ENCODE measurements at regions not wholly inside any gene's neighbourhood (a gene's known extent, or its start where the extent isn't known, plus 50 kb on each side); places are given as distances from the start of the nearest gene placed in this dataset.

GRCh38 chr6:47163536-47163935 lies 121.4 kb upstream of the ADGRF1 start:
- Mint-ChIP-seq H3K9me3 (ENCODE audit: unreplicated experiment) (no peaks in the 10 kb centered on the region), H3K4me1 (ENCODE audit: unreplicated experiment) (no peaks in the 10 kb centered on the region), H3K4me3 (ENCODE audit: unreplicated experiment) (no peak overlapping the region), H3K27me3 (ENCODE audit: unreplicated experiment) (no peaks in the 10 kb centered on the region), H3K27ac (ENCODE audit: unreplicated experiment) (no peak overlapping the region), H3K36me3 (ENCODE audit: low read depth, unreplicated experiment) (no peaks in the 10 kb centered on the region)
- DNase-seq (ENCODE audit: low spot score): no peak
- TF ChIP-seq CTCF (IDR thresholded peaks at IDR 0.05; ENCODE audit: unreplicated experiment): no peak

- no peak for TF ChIP-seq CTCF (IDR thresholded peaks at IDR 0.05; ENCODE audit: unreplicated experiment)
- Mint-ChIP-seq H3K4me1 (ENCODE audit: unreplicated experiment) (no peaks in the 10 kb centered on the region), H3K9me3 (ENCODE audit: unreplicated experiment) (no peaks in the 10 kb centered on the region), H3K36me3 (ENCODE audit: low read depth, unreplicated experiment) (no peaks in the 10 kb centered on the region), H3K27me3 (ENCODE audit: unreplicated experiment) (no peaks in the 10 kb centered on the region), H3K27ac (ENCODE audit: unreplicated experiment) (no peak overlapping the region), H3K4me3 (ENCODE audit: unreplicated experiment) (no peak overlapping the region)
- DNase-seq (ENCODE audit: low spot score): no peak
Observed at GRCh38 chr6:47162793-47163192, 120.7 kb upstream of the ADGRF1 start.

- H3K27ac Mint-ChIP-seq (ENCODE audit: unreplicated experiment): no peak overlapping the region
- no peak overlapping the region for H3K4me3 Mint-ChIP-seq (ENCODE audit: unreplicated experiment)
- DNase-seq (ENCODE audit: low spot score): no peak
- H3K4me1 Mint-ChIP-seq (ENCODE audit: unreplicated experiment): no peaks in the 10 kb centered on the region
- no peak for TF ChIP-seq CTCF (IDR thresholded peaks at IDR 0.05; ENCODE audit: unreplicated experiment)
- H3K9me3 Mint-ChIP-seq (ENCODE audit: unreplicated experiment): no peaks in the 10 kb centered on the region
- H3K36me3 Mint-ChIP-seq (ENCODE audit: low read depth, unreplicated experiment): no peaks in the 10 kb centered on the region
- H3K27me3 Mint-ChIP-seq (ENCODE audit: unreplicated experiment): no peaks in the 10 kb centered on the region
Observed at GRCh38 chr6:47162231-47162630, 120.1 kb upstream of the ADGRF1 start.

- Mint-ChIP-seq H3K4me1 (ENCODE audit: unreplicated experiment) (no peaks in the 10 kb centered on the region), H3K27ac (ENCODE audit: unreplicated experiment) (no peak overlapping the region), H3K4me3 (ENCODE audit: unreplicated experiment) (no peak overlapping the region), H3K27me3 (ENCODE audit: unreplicated experiment) (no peaks in the 10 kb centered on the region), H3K9me3 (ENCODE audit: unreplicated experiment) (no peaks in the 10 kb centered on the region), H3K36me3 (ENCODE audit: low read depth, unreplicated experiment) (no peaks in the 10 kb centered on the region)
- no peak for DNase-seq (ENCODE audit: low spot score)
- no peak for TF ChIP-seq CTCF (IDR thresholded peaks at IDR 0.05; ENCODE audit: unreplicated experiment)
Observed at GRCh38 chr6:47161176-47161687, 119.1 kb upstream of the ADGRF1 start.

- Mint-ChIP-seq H3K4me1 (ENCODE audit: unreplicated experiment) (no peaks in the 10 kb centered on the region), H3K27me3 (ENCODE audit: unreplicated experiment) (no peaks in the 10 kb centered on the region), H3K36me3 (ENCODE audit: low read depth, unreplicated experiment) (no peaks in the 10 kb centered on the region), H3K27ac (ENCODE audit: unreplicated experiment) (no peak overlapping the region), H3K4me3 (ENCODE audit: unreplicated experiment) (no peak overlapping the region), H3K9me3 (ENCODE audit: unreplicated experiment) (no peaks in the 10 kb centered on the region)
- no peak for DNase-seq (ENCODE audit: low spot score)
- no peak for TF ChIP-seq CTCF (IDR thresholded peaks at IDR 0.05; ENCODE audit: unreplicated experiment)
Observed at GRCh38 chr6:47160702-47161101, 118.6 kb upstream of the ADGRF1 start.

All from endothelial cell (in vitro differentiated cells).